Cardiac fibroblast (primary cell): ENCODE measurements at regions not wholly inside any gene's neighbourhood (a gene's known extent, or its start where the extent isn't known, plus 50 kb on each side); places are given as distances from the start of the nearest gene placed in this dataset.
"Not testable (repeated sequence)": the region's sequence is repeated elsewhere in the genome, so short reads cannot be mapped to it uniquely, and the experiment has no call there.

ENCODE experiments used
- DNase-seq, 2 donors: peaks; one replicate each; pipeline versions ENCODE4 v3.0.0 to v3.0.0-alpha.2; 2010; ENCODE audit warnings: low read depth in 2 of 2
- H3K4me3 ChIP-seq, 2 donors: replicated peaks in 1 of 2; 1 replicate in 1 of 2; 2 replicates in 1 of 2; pipeline ENCODE4 v1.5.1; 2011; ENCODE audit warnings: low read depth in 2 of 2, low read length in 2 of 2, mild to moderate bottlenecking in 2 of 2, moderate library complexity in 1 of 2
- TF ChIP-seq, protein P1 (sequence below): IDR thresholded peaks from one replicate; pipeline ENCODE4 v1.5.1; 2011; ENCODE audit warnings: low read depth, mild to moderate bottlenecking, low read length, inconsistent platforms

DNA sequence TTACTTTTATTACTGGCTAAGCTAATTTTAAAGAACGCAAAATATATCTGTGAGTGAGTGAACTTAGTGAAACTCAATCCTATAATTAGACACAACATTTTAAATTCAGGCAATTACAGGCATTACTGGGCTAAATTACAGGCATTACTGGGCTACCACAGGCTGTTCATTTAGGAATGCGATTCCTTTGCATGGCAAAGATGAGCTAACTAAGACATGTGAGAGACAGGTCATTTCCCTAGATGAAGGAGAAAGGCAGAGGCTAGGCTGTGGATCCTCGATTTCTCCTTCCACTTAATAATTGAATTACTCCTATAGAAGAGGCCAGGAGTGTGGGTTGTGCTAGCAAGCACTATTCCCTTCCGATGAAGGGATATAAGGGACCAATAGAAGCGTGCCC is 429.4 kb upstream of the LMO3 start:
- H3K4me3 ChIP-seq = no peak overlapping the region
- TF ChIP-seq, protein P1, sequence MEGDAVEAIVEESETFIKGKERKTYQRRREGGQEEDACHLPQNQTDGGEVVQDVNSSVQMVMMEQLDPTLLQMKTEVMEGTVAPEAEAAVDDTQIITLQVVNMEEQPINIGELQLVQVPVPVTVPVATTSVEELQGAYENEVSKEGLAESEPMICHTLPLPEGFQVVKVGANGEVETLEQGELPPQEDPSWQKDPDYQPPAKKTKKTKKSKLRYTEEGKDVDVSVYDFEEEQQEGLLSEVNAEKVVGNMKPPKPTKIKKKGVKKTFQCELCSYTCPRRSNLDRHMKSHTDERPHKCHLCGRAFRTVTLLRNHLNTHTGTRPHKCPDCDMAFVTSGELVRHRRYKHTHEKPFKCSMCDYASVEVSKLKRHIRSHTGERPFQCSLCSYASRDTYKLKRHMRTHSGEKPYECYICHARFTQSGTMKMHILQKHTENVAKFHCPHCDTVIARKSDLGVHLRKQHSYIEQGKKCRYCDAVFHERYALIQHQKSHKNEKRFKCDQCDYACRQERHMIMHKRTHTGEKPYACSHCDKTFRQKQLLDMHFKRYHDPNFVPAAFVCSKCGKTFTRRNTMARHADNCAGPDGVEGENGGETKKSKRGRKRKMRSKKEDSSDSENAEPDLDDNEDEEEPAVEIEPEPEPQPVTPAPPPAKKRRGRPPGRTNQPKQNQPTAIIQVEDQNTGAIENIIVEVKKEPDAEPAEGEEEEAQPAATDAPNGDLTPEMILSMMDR = no peak
- DNase-seq = no peak

- TF ChIP-seq, protein P1 = no peak
- DNase-seq = no peak
- no peak overlapping the region for H3K4me3 ChIP-seq
Observed at GRCh38 chr12:17030338-17030737, 424.4 kb upstream of the LMO3 start.

GRCh38 chr12:17028348-17028747 is 422.4 kb upstream of the LMO3 start:
- TF ChIP-seq, protein P1 = no peak
- DNase-seq = no peak

GRCh38 chr12:17025424-17025823 is 419.5 kb upstream of the LMO3 start:
- not testable (repeated sequence) for H3K4me3 ChIP-seq, DNase-seq

More at GRCh38 chr12:17028348-17028747, 422.4 kb upstream of the LMO3 start:
- no peak overlapping the region for H3K4me3 ChIP-seq

- DNase-seq = no peak
- no peak overlapping the region for H3K4me3 ChIP-seq
- TF ChIP-seq, protein P1 = no peak
Observed at GRCh38 chr12:17020765-17021164, 414.8 kb upstream of the LMO3 start.

- no peak overlapping the region for H3K4me3 ChIP-seq
- TF ChIP-seq, protein P1 = no peak
- no peak for DNase-seq
Observed at GRCh38 chr12:17017402-17017801, 411.4 kb upstream of the LMO3 start.

DNA sequence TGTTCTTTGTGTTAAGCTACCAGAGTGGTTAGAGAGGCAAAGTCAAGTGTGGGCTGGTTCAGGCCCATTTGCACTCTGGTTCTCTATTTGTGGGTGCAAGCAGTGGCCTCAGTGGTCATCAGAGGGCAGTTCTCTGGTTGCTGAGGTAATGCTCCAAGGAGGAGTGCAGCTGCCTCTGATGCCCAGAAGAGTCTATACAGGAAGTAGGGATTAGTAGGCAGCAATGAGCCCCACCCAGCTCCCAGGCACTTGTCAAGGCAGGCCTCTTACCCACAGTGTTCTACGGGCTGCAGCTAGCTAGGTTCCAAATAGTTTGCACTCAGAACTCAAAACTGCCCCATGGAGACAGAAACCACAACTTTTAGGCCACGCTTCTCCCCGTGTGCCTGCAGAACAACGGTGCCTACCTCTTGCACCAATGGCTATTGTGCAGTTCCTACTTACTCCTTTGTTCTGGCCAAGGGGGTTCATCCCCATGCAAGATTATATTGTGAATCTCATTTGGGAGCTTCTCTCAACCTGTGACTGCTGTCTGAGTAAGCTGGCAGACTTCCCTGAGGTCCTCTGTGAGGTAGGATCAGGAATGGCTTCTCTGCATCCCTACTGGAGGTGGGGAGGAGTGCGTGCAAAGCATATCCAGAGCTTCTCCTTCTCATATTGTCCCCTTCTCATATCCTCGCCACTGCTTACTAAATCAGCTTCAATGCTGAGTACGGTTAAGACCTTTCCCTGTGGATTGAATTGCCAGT is 410.3 kb upstream of the LMO3 start:
- TF ChIP-seq, protein P1 = no peak
- H3K4me3 ChIP-seq = no peak overlapping the region
- no peak for DNase-seq
